ENCODE measurements at regions not wholly inside any gene's neighbourhood (a gene's known extent, or its start where the extent isn't known, plus 50 kb on each side); places are given as distances from the start of the nearest gene placed in this dataset.

GRCh38 chr11:103622296-103622695, 414.1 kb upstream of the DDI1 start:
- no peak for FAIRE-seq
- CTCF ChIA-PET (ENCODE audit: low intra/inter-chr PET ratio, low total read pairs), result no interaction called here
- in situ Hi-C loops (cut with HindIII; ENCODE audit: extremely low pct_ligation_motif_present, low pct_unique_long_range_greater_than_20kb), result no loop called here
- TF ChIP-seq SALL2 (CRISPR knock-in tag; IDR thresholded peaks at IDR 0.05), result no peak
- no peak for TF ChIP-seq FOXA3 (CRISPR knock-in tag; IDR thresholded peaks at IDR 0.05)
- TF ChIP-seq, protein P1, sequence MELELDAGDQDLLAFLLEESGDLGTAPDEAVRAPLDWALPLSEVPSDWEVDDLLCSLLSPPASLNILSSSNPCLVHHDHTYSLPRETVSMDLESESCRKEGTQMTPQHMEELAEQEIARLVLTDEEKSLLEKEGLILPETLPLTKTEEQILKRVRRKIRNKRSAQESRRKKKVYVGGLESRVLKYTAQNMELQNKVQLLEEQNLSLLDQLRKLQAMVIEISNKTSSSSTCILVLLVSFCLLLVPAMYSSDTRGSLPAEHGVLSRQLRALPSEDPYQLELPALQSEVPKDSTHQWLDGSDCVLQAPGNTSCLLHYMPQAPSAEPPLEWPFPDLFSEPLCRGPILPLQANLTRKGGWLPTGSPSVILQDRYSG (CRISPR knock-in tag; IDR thresholded peaks at IDR 0.05), result no peak
- TF ChIP-seq ZNF44 (CRISPR knock-in tag; IDR thresholded peaks at IDR 0.05), result no peak
- no peak for TF ChIP-seq ZSCAN30 (CRISPR knock-in tag; IDR thresholded peaks at IDR 0.05)
- TF ChIP-seq GLI4 (CRISPR knock-in tag; IDR thresholded peaks at IDR 0.05; ENCODE audit: borderline replicate concordance), result no peak
- TF ChIP-seq, protein P2, sequence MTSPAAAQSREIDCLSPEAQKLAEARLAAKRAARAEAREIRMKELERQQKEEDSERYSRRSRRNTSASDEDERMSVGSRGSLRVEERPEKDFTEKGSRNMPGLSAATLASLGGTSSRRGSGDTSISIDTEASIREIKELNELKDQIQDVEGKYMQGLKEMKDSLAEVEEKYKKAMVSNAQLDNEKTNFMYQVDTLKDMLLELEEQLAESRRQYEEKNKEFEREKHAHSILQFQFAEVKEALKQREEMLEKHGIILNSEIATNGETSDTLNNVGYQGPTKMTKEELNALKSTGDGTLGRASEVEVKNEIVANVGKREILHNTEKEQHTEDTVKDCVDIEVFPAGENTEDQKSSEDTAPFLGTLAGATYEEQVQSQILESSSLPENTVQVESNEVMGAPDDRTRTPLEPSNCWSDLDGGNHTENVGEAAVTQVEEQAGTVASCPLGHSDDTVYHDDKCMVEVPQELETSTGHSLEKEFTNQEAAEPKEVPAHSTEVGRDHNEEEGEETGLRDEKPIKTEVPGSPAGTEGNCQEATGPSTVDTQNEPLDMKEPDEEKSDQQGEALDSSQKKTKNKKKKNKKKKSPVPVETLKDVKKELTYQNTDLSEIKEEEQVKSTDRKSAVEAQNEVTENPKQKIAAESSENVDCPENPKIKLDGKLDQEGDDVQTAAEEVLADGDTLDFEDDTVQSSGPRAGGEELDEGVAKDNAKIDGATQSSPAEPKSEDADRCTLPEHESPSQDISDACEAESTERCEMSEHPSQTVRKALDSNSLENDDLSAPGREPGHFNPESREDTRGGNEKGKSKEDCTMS (CRISPR knock-in tag; conservative IDR thresholded peaks at IDR 0.05), result no peak
- TF ChIP-seq, protein P3, sequence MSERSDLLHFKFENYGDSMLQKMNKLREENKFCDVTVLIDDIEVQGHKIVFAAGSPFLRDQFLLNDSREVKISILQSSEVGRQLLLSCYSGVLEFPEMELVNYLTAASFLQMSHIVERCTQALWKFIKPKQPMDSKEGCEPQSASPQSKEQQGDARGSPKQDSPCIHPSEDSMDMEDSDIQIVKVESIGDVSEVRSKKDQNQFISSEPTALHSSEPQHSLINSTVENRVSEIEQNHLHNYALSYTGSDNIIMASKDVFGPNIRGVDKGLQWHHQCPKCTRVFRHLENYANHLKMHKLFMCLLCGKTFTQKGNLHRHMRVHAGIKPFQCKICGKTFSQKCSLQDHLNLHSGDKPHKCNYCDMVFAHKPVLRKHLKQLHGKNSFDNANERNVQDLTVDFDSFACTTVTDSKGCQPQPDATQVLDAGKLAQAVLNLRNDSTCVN (CRISPR knock-in tag; IDR thresholded peaks at IDR 0.05; ENCODE audit: borderline replicate concordance), result no peak
- TF ChIP-seq ZNF614 (CRISPR knock-in tag; IDR thresholded peaks at IDR 0.05; ENCODE audit: borderline replicate concordance), result no peak
- TF ChIP-seq SALL1 (CRISPR knock-in tag; IDR thresholded peaks at IDR 0.05), result no peak
- TF ChIP-seq ZNF142 (CRISPR knock-in tag; IDR thresholded peaks at IDR 0.05), result no peak
- TF ChIP-seq PAWR (CRISPR knock-in tag; IDR thresholded peaks at IDR 0.05; ENCODE audit: borderline replicate concordance), result no peak
- no peak for TF ChIP-seq ZNF570 (CRISPR knock-in tag; IDR thresholded peaks at IDR 0.05; ENCODE audit: borderline replicate concordance)
- TF ChIP-seq, protein P4, sequence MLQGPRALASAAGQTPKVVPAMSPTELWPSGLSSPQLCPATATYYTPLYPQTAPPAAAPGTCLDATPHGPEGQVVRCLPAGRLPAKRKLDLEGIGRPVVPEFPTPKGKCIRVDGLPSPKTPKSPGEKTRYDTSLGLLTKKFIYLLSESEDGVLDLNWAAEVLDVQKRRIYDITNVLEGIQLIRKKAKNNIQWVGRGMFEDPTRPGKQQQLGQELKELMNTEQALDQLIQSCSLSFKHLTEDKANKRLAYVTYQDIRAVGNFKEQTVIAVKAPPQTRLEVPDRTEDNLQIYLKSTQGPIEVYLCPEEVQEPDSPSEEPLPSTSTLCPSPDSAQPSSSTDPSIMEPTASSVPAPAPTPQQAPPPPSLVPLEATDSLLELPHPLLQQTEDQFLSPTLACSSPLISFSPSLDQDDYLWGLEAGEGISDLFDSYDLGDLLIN (CRISPR knock-in tag; IDR thresholded peaks at IDR 0.05; ENCODE audit: borderline replicate concordance), result no peak

More at GRCh38 chr11:103622296-103622695, 414.1 kb upstream of the DDI1 start:
- POLR2A ChIA-PET, result no interaction called here
- Histone ChIP-seq H3K4me1 (ENCODE audit: insufficient read depth, low read length) (no peaks in the 10 kb centered on the region), H3K4me3 (replicated peaks in 1 of 3; ENCODE audit: insufficient read depth in 1 of 3, low read depth in 2 of 3, low read length in 3 of 3) (no peak overlapping the region), H3K9ac (ENCODE audit: insufficient read depth, low read depth, low read length) (no peak overlapping the region), H3K27ac (ENCODE audit: extremely low read length, insufficient read depth, low read length) (no peak overlapping the region), H4K20me1 (ENCODE audit: insufficient read depth, low read length) (no peaks in the 10 kb centered on the region), H2AFZ (ENCODE audit: low read length) (no peak overlapping the region), H3K79me2 (ENCODE audit: insufficient read depth, low read length) (no peaks in the 10 kb centered on the region), H3K36me3 (replicated peaks in 1 of 2; ENCODE audit: control insufficient read depth in 1 of 2, insufficient read depth in 2 of 2, low read length in 2 of 2) (no peaks in the 10 kb centered on the region), H3K27me3 (ENCODE audit: control insufficient read depth in 1 of 2, insufficient read depth in 2 of 2, low read length in 2 of 2) (no peaks in the 10 kb centered on the region), H3K9me3 (ENCODE audit: low read length) (no peaks in the 10 kb centered on the region), H3K4me2 (ENCODE audit: low read depth, low read length) (no peak overlapping the region)
- intact Hi-C loops (cut with micrococcal nuclease; ENCODE audit: unreplicated experiment), result no loop called here
- no peak for DNase-seq (ENCODE audit: low spot score)
- 4% methylated on average over 2 of the region's 2 CpGs for WGBS (ENCODE audit: low lambda C conversion rate)
- BruUV-seq (replicated peaks), result no TSS peak
- ATAC-seq, result no peak

Measured in HepG2 (cell line).